ENCODE measurements at regions not wholly inside any gene's neighbourhood (a gene's known extent, or its start where the extent isn't known, plus 50 kb on each side); places are given as distances from the start of the nearest gene placed in this dataset.

- no peak for TF ChIP-seq CTCF (IDR thresholded peaks at IDR 0.05)
- no peaks in the 10 kb centered on the region for H3K36me3 ChIP-seq (ENCODE audit: low read depth)
- H3K4me1 ChIP-seq (ENCODE audit: low read depth): no peaks in the 10 kb centered on the region
- ATAC-seq: no peak
- H3K9me3 ChIP-seq: no peaks in the 10 kb centered on the region
- H3K4me3 ChIP-seq: no peak overlapping the region
- no peak for DNase-seq
- intact Hi-C loops (cut with DNase I, micrococcal nuclease): no loop called here
Measured at GRCh38 chr5:129359450-129359849, 100.6 kb upstream of the ADAMTS19 start.

GRCh38 chr5:129361441-129362025 is 98.6 kb upstream of the ADAMTS19 start:
- Histone ChIP-seq H3K36me3 (ENCODE audit: low read depth) (no peaks in the 10 kb centered on the region), H3K9me3 (peaks cover 6% of the 10 kb centered on the region), H3K4me1 (ENCODE audit: low read depth) (no peaks in the 10 kb centered on the region), H3K4me3 (no peak overlapping the region)
- TF ChIP-seq CTCF (IDR thresholded peaks at IDR 0.05): no peak
- ATAC-seq: no peak
- intact Hi-C loops (cut with DNase I, micrococcal nuclease): no loop called here
- no peak for DNase-seq

- no peak for TF ChIP-seq CTCF (IDR thresholded peaks at IDR 0.05)
- ATAC-seq: no peak
- Histone ChIP-seq H3K4me1 (ENCODE audit: low read depth) (no peaks in the 10 kb centered on the region), H3K9me3 (peaks cover 6% of the 10 kb centered on the region), H3K36me3 (ENCODE audit: low read depth) (no peaks in the 10 kb centered on the region), H3K4me3 (no peak overlapping the region)
- no peak for DNase-seq
- intact Hi-C loops (cut with DNase I, micrococcal nuclease): no loop called here
Measured at GRCh38 chr5:129362456-129362855, 97.6 kb upstream of the ADAMTS19 start.

DNA sequence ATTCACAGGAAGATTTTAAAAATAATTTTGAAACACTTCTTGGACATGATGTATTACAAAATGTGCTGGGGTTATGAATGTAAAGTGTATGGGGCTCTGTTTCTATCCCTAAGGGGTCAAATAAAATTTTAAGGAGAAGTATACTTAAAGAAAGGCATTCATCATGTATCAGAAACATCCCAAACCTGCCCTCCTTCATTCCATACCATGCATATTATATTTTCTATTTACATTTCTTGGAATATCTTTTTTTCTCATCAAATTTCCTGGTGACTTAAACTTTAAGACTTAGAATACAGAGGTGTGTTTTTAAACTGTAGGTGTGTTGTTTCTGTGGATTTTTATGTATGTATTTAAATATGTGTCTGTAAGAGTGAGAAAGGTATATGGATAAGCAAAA is 96.1 kb upstream of the ADAMTS19 start:
- no peak for TF ChIP-seq CTCF (IDR thresholded peaks at IDR 0.05)
- no peaks in the 10 kb centered on the region for H3K4me1 ChIP-seq (ENCODE audit: low read depth)
- H3K9me3 ChIP-seq: peaks cover 6% of the 10 kb centered on the region
- no peaks in the 10 kb centered on the region for H3K36me3 ChIP-seq (ENCODE audit: low read depth)
- intact Hi-C loops (cut with DNase I, micrococcal nuclease): no loop called here
- ATAC-seq (no peak), DNase-seq (no peak)
- no peak overlapping the region for H3K4me3 ChIP-seq

DNA sequence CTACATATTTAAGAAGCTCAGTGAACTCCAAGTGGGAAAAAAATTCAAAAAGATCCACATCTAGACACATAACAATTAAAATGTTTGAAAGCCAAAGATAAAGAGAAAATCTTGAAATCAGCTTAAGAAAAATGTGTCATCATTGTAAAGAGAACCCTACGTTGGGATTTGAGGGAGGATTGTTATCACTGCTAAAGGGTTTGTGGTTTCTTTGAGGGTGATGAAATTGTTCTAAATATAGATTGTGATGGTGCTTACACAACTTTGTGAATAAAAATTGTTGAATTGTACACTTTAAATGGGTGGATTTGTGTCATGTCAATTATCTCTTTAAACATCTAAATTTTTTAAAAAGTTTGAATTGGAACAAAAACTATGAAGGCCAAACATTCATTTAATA is 92.2 kb upstream of the ADAMTS19 start:
- Histone ChIP-seq H3K4me3 (no peak overlapping the region), H3K9me3 (peaks cover 6% of the 10 kb centered on the region), H3K4me1 (ENCODE audit: low read depth) (no peaks in the 10 kb centered on the region), H3K36me3 (ENCODE audit: low read depth) (no peaks in the 10 kb centered on the region)
- no peak for TF ChIP-seq CTCF (IDR thresholded peaks at IDR 0.05)
- intact Hi-C loops (cut with DNase I, micrococcal nuclease): no loop called here
- DNase-seq (no peak), ATAC-seq (no peak)

DNA sequence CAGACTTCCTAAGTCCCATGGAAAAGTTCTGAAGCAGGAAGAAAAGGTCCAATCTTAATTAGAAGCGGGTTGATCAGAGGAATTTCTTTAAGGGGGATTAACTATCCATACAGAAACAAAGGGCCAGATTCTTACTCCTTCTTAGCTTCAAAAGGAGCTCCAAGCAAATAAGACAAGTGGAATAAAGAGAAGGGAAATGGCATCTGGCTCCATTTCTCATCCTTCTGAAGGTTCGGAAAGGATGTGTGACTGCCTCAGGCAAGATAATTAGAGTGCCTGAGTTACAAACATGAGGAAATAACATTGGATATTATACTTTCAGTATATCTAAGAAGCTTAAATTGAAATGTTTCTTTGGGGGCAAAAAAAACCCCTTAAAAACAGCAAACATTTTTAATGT is 88.1 kb upstream of the ADAMTS19 start:
- ATAC-seq (no peak), DNase-seq (no peak)
- TF ChIP-seq CTCF (IDR thresholded peaks at IDR 0.05): no peak
- peaks cover 7% of the 10 kb centered on the region for H3K4me1 ChIP-seq (ENCODE audit: low read depth)
- no peaks in the 10 kb centered on the region for H3K36me3 ChIP-seq (ENCODE audit: low read depth)
- no peaks in the 10 kb centered on the region for H3K9me3 ChIP-seq
- intact Hi-C loops (cut with DNase I, micrococcal nuclease): no loop called here
- no peak overlapping the region for H3K4me3 ChIP-seq
